ENCODE measurements at regions not wholly inside any gene's neighbourhood (a gene's known extent, or its start where the extent isn't known, plus 50 kb on each side); places are given as distances from the start of the nearest gene placed in this dataset.
"Not testable (repeated sequence)": the region's sequence is repeated elsewhere in the genome, so short reads cannot be mapped to it uniquely, and the experiment has no call there.

DNA sequence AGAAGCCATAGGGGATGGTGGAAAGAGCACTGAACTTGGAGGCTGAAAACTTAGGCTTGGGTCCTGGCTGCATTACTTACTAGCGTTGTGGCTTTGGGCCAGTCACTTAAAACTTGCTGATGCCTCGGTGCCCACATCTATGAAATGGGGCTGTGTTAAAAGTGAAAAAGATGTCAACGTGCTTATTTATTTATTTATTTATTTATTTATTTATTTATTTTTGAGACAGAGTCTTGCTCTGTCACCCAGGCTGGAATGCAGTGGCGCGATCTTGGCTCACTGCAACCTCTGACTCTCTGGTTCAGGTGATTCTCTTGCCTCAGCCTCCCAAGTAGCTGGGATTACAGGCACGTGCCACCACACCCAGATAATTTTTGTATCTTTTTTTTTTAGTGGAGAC, 94.3 kb downstream of the MRM1 start:
- DNase-seq (ENCODE audit: low read depth): not testable (repeated sequence)

DNA sequence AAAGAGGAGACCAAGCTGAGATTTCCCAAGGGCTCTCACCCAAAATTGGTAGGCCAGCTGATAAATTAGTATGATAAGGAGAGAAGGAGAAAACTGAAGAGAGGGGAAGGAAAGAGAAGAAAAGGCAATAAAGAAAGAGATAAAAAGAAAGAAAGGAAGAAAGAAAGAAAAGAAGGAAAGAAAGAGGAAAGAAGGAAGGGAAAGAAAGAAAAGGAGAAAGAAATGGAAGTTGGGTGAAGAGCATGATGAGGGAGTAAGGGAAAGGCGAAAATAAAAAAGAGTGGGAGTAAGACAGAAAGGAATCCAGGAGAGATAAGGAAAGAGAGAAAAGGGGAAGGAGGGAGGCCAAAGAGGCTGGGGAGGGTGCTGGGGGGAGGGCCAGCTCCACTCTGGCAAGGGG, 95.4 kb downstream of the MRM1 start:
- no peak for DNase-seq (ENCODE audit: low read depth)

DNA sequence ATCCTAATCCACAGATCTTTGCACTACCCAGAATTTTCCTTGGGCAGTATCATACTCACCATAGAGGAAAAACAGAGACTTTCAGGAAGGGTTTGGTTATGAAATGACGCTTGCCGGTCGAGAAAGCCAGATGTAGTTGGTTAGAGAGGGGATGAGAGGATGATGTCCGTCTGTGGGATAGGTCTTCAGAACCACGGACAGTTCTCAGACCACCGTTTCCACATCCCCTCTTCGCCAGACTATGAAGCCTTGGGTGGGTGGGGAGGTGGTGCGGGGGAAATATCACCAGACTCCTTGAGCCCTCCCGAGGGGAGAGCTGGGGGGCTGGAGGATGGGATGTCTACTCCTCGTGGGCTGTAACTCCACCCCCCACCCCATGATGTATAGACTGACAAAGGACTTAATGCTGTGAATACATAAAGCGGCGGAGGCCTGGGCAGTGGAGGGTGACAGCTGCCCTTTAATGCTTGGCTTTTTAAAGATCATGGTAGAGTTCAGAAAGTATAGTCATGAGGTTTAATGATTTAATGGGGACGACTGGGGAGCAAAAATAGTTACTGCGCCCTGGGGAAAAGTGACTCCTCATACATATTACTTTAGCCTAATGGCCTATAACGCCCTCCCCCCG, 96.6 kb downstream of the MRM1 start:
- no peak for DNase-seq (ENCODE audit: low read depth)

DNA sequence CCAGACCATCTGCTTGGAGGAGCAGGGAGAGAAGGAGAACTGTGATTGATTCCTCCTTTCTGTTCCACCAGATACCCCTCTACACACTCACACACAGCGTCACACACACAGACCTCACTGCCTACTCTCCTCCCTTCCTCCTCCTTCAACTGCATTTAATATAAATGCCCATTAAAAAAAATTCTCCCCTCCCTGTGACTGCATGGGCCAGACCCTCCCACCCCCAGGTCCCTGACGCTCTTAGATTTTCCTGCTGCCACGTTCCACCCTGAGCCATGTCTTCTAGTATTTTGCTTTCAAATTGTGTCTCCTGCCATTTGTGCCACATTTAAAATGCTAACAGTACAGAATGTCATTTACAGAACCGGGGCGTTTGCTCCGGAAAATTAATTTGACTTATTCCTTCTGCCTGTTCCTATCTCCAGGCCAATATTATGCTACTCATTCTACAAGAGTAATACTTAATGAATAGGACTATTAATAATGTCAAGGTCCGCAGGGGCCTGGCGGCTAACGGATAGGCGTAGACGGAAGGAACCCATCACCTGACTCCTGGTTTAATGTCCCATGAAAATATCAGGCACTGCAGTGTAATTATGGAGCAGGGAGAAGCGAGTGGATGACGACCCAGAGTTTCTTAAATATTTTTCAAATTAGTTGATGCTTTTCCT, 100.2 kb downstream of the MRM1 start:
- DNase-seq (ENCODE audit: low read depth): no peak

DNA sequence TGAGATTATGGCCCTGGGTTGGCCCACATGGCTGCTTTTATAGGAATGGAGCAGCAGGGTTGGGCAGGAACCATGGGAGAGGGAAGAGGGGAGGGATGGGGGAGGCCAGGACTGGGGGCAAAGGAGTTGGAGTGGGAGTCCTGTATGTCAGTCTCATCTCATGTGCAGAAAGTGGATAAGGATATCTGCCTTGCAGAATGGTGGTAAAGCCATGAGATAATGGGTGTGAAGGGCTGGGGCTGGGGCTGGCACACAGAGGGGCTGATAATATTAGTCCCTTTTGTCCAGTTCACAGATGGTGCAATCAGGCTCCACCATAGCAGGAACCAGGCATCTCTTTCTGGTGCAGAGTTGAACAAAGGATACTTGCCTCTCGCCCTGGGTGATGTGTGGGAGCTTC, 101.3 kb downstream of the MRM1 start:
- no peak for DNase-seq (ENCODE audit: low read depth)

DNA sequence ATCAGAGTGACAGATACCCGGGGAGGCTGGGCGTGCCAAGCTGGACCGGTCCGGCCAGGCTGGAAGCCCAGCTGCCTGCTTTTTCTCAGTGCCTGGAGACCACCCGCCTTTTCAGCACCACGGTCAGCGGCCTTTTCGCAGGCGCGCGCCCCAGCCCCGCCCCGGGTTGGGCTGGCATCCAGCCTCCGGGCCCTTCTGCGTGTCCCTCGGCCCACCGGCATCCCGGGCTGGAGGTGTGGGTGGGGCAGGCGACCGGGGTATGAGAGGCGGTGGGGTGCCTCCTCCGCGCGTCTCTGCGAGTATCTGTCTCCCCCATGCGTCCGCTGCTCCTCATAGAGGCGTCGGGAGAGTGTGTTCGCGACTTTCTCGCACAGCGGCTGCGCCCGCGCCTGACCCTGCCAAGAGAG, 102.5 kb downstream of the MRM1 start:
- DNase-seq (ENCODE audit: low read depth): no peak

DNA sequence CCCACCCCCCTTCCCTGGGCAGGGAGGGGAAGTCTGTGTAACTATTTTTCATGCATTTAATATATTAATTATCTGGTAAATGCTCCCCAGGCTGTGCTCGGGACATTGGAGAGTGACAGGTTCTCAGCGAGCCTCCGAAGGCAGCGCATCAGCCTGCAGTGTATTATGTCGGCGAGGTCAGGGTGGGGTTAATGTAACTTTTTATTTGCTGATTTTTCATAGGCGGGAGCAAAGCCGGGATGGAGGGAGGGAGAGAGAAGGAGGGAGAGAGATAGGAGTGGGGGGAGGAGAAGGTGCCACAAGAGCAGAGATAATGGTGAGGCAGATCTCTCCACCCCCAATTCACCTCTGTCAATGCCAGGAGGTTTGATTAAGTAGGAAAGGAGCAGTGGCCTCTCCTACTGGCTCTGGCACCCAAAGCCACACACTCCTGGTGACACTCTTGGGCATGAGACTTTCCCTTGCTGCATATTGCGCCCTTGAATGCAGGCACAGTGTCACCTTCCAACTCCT, 104.0 kb downstream of the MRM1 start:
- no peak for DNase-seq (ENCODE audit: low read depth)

DNA sequence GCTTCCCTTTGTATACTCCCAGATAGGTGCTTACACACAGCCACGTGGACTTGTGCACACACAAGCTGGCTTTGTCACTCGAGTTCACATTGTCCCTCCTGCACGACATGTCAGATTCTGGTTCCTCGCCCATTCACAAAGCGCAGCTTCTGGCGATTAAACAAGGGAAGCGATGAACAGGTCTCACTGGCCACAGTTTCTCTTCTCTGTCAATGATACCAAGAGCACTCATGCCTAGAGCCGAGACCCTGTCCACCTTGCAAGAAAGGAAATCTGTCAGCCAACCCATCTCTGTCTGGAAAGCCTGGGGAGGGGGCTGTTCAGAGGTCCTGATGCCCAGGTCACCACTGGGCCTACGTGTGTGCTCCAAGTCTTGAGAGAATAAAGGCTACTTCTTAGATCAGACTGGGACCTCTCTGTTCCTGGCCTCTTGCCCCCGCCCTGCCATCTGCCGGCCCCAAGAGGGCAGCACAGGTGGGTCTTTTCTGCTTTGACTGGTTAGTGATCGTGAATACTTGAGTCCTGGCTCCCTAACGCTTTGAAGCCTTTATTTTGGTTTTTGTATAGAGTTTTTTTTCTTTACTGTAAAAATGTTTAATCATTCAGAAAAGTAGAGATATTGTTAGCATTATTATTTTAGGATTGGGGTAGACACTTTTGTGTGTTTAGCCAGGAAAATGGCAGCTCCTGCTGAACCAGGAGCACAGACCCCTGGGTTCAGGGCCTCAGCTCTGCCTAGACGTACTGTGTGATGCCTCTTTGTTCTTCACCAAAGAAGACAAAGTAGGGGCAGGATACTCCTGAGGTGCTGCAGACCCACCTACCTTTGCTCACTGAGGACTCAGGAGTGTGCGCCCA, 104.7 kb downstream of the MRM1 start:
- DNase-seq (ENCODE audit: low read depth): no peak

DNA sequence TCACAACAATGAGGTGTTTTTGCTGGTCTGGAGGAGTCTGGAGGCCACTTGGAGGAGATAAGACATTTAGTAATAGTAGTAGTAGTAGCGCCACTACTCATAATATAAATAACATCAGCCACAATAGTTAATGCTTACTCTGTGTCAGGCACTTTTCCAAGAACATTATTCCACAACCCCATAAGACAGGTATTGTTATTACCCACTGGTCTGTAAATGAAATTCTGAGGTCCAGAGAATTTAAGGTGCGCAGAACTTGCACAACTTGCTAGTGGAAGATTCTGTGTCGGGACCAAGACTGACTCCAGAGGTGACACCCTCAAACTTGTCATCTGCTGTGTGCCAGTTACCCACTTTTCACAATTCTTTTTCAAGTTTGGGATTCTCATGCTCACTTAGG, 106.5 kb downstream of the MRM1 start:
- no peak for DNase-seq (ENCODE audit: low read depth)

DNA sequence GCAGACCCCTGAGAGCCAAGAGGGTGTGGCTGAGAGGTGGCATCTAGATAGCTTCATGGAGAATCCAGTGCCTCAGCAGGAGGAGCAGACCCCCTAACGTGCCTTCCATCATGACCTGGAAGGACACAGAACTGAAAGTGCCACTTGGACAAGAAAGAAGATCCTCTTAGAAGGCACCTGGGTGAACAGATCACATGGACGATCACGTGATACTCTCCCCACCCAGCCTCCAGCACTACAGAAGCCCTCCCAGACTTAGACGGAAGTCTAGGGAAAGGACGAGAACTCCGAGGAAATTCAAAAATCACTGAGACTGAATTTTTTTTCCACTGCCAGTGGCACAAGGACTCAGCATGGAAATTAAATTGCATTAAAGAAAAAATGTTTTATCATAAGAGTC, 113.4 kb downstream of the MRM1 start:
- no peak for DNase-seq (ENCODE audit: low read depth)

DNA sequence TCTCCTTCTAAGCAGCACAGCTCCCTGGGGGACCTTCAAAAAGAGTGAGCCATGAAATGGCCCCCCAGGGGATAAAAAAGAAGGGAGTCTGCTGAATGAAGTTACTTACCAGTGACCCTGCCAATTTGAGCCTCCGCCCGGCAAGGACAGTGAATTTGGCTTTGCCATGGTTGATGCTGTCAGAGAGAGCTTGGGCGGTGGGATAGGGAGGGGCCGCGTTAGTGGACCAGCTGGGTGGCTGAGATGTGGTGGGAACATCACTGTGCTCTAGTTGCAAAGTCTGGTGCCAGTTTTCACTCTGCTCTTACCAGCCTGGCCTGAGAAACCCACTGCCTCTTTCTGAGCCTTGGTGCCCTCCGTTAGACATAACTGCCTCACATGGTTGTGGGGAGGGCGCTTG, 114.6 kb downstream of the MRM1 start:
- no peak for DNase-seq (ENCODE audit: low read depth)

DNA sequence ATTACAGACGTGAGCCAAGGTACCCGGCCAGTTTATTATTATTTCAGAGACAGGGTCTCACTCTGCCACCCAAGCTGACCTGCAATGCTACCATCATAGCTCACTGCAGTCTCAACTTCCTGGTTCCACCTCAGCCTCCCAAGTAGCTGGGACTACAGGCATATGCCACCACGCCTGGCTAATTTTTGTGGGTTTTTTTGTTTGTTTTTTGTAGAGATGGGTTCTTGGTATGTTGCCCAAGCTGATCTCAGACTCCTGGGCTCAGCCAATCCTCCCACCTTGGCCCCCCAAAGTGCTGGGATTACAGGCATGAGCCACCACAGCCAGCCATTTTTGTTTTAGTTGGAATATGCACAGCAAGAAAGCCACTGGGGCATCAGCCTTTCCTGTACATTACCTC, 115.7 kb downstream of the MRM1 start:
- no peak for DNase-seq (ENCODE audit: low read depth)

DNA sequence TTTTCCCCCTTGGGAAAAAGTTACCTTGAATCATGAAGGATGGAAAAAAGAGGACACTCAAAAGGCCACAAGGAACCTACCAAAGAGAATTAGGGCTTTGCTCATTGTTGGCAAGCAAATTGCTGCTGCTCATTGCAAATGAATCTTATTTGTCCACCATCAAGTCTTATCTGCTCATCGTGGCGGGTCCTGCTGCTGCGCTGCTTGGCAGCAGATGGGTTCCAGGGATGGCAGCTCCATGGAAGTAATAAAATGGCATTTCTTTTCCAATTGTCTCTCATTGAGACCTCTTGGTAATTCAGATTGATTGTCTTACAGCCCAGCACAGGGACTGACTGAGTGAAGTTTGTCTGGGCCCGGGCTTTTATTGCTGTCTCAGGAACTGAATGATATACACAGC, 118.7 kb downstream of the MRM1 start:
- no peak for DNase-seq (ENCODE audit: low read depth)

DNA sequence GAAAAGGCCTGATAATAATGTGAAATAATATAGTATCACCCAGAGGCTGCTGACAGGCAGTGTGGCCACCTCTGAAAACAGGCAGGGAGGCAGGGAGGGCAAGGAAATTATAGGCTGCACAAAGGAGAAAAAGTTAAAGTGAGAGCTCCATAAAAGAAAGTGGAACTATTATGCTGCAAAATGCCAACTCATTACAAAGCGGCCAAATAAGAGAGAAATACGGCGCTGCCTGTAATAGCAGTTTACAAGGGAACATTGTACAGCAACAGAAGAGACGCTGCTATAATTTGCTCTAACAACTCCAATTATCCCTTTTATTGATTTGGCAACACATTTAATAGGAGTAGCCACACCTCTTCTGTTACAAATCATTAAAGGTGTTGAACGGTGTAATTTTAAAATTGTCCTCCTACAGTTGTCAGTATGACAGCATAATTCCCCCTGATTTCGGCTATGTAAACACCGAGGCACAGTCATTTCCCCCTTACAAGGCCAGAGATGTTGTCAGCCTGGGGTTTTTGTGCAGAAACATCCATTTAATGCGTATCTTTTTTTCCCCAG, 120.3 kb downstream of the MRM1 start:
- DNase-seq (ENCODE audit: low read depth): peak; percentile 20

DNA sequence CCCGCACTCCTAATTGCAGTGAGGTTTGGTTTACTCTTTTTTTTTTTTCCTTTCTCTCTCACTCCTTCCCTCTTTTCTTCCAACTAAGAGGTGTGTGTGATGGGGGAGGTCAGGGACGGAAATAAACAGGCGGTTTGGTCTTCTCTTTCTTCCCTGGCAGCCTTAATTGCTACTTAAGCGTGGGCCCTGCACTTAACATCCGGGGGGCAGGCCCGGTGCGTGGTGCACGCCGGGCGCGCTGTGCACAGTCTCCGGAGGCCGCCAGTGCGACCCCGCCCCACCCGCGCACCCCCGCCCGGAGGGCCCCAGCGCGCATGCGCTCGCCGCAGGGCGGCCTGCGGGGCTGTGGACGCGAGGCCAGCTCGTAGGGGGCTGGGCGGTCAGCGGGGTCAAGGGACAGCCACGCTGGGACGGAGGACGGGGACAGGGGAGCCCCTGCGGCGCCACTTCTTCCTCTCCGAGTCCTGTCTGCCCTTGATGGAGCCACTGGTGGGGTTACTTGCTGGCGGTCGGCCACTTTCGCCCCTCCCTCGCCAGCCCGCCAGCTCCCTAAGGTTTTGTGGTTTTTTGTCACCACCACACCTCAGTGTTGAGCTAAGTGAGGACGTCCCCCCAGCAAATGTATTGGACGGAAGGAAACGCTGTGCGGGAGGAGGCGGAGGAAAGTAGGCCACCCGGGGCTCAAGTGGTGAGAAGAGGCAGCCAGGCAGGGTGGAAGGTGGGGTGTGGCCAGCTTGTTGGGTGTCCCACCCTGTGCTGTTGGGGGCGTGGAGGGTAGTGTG, 120.9 kb downstream of the MRM1 start:
- DNase-seq (ENCODE audit: low read depth): peak; percentile 70

DNA sequence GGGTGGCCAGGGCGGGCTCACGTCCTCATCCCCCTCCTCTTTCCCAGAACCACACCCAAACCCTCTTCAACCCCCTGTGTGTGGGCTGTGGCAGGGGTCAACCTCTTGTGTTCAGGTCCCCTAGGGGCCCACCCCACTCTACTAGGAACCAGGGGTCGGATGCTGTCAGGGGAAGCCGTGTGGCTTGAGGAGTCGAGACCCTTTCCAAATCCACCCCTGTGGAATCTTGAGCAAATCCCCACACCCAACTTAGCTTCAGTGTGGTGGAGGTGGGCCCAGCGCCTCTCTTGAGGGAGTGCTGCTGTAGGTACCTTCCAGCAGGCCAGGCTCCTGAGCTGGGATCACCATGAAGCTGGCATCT, 121.5 kb downstream of the MRM1 start:
- no peak for DNase-seq (ENCODE audit: low read depth)

DNA sequence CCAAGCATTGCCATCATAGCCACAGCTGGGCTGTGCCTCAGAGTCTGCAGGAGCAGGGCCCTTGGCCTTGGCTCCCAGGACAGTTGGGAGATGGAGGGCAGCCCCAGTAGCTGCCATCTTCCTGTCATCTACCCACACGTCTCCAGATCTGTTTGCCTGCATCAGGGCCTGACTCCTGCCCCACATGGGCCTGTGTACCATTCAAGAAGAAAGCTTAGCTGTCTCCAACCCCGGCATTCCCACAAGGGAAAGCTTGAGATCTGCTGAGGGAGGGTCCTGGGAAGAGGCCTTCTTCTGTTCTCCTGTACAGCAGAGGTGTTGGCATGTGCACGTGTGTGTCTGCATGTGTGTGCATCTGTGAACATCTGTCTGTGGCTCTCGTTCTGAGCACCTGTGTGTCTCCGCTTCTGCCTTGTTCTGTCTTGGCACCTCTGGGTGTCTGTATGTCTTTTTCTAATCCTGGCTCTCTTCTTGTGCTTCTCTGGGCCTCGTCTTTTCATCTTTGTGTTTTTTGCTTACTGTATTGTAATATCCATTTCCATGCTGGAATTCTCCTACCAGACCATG, 122.2 kb downstream of the MRM1 start:
- DNase-seq (ENCODE audit: low read depth): no peak

DNA sequence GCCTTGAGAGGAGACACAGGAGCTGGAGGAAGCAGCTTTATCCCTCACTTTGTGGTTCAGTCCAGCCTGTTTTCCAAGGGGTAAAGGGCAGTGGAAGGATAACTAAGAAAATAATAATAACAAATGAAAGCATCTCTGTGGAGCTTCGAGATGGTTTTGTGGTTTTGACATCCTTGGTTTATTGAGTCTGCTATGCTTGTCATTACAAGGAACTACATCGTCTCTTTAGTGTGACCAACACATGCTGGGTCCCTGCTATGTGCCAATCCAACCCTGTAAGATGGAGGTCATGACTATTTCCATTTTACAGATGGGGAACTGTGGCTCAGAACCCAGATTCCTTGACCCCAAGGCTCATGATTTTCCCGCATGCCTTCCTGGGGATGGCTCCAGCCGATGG, 124.8 kb downstream of the MRM1 start:
- DNase-seq (ENCODE audit: low read depth): no peak

DNA sequence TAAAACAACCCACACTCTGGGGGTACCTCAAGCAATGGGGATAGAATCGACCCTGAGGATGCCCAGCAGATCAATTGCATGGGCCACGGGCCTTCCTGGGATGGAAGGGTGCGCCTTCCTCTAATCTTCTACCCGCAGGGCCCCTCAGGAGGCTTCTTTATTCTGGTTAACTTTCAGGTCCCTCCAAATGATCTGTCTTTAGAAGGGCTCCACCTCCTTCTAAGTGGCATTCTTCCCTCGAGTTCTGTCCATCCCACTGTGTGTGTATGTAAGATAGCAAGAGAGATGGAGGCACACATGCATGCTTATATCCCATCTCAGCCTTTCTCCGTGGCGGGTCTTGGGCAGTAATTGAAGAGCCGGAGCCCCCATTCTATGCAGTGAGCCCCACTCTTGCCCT, 125.7 kb downstream of the MRM1 start:
- DNase-seq (ENCODE audit: low read depth): no peak

DNA sequence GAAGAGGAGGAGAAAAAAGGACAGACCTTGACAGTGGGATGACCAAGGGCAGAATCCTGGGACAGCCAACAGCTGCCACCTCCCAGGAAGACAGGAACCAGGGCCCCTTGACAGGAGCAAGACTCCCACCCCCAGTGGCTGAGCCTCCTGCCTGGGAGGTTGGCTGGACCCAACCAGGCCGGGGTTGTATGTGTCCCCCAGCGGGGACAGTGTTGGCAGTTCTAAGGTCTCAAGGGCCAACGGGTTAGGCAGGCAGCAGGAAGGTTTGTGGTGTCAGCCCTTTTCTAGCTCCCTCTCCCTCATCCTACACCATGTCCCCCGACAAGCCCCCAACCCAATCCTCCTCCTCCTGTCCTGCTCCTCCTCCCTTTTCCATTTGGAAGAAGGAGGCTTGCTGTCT, 126.2 kb downstream of the MRM1 start:
- no peak for DNase-seq (ENCODE audit: low read depth)
